WTC11 (cell line): ENCODE measurements at regions not wholly inside any gene's neighbourhood (a gene's known extent, or its start where the extent isn't known, plus 50 kb on each side); places are given as distances from the start of the nearest gene placed in this dataset.

Experiments
- ATAC-seq: fragments of 200-7000 bp; cut with Tn5 transposase; 2 replicates; pipeline ENCODE4 v1.10.0; 2021; ENCODE audit warnings: mild to moderate bottlenecking, moderate library complexity
- CTCF ChIA-PET: fragments of 300-600 bp; sonication (Branson Sonifier 250); formaldehyde crosslinking; loops from one replicate; lab custom pipeline; 2021; ENCODE audit warnings: antibody characterized with exemption; lab: Charles Lee
- POLR2A ChIA-PET: fragments of 350-600 bp; sonication (Branson Sonifier 250); formaldehyde crosslinking; loops from one replicate; lab custom pipeline; 2021; ENCODE audit warnings: antibody characterized with exemption; lab: Charles Lee
- DNase-seq: peaks from one replicate; pipeline ENCODE4 v3.0.0; 2021; ENCODE audit warnings: low spot score
- H3K27ac Mint-ChIP-seq: 2 replicates; pipeline ENCODE4 v1.8.0; 2021; ENCODE audit warnings: mixed read lengths
- H3K27me3 Mint-ChIP-seq: 2 replicates; pipeline ENCODE4 v1.8.0; 2021; ENCODE audit warnings: low read depth, mild to moderate bottlenecking, moderate library complexity, mixed read lengths
- H3K36me3 Mint-ChIP-seq: 2 replicates; pipeline ENCODE4 v1.8.0; 2021; ENCODE audit warnings: mixed read lengths
- H3K4me1 Mint-ChIP-seq: 2 replicates; pipeline ENCODE4 v1.8.0; 2022; ENCODE audit warnings: mixed read lengths
- H3K4me3 Mint-ChIP-seq: 2 replicates; pipeline ENCODE4 v1.8.0; 2021; ENCODE audit warnings: mild to moderate bottlenecking, moderate library complexity, mixed read lengths
- H3K9me3 Mint-ChIP-seq: 2 replicates; pipeline ENCODE4 v1.8.0; 2021; ENCODE audit warnings: mixed read lengths
- AFF4 ChIP-seq: sonication (generic); formaldehyde crosslinking; IDR thresholded peaks from 2 replicates; pipeline ENCODE4 v1.8.1; 2023; ENCODE audit warnings: mild to moderate bottlenecking, missing genetic modification reagents, borderline replicate concordance
- ATF1 ChIP-seq: sonication (generic); formaldehyde crosslinking; IDR thresholded peaks from 2 replicates; pipeline ENCODE4 v1.8.1; 2023; ENCODE audit warnings: mild to moderate bottlenecking, moderate library complexity, missing genetic modification reagents
- CREB1 ChIP-seq: sonication (generic); formaldehyde crosslinking; IDR thresholded peaks from 2 replicates; pipeline ENCODE4 v1.8.0; 2023; ENCODE audit warnings: mild to moderate bottlenecking, missing genetic modification reagents
- CREM ChIP-seq: sonication (generic); formaldehyde crosslinking; IDR thresholded peaks from 2 replicates; pipeline ENCODE4 v1.8.1; 2022; ENCODE audit warnings: mild to moderate bottlenecking, missing genetic modification reagents, moderate library complexity
- ETV6 ChIP-seq: sonication (generic); formaldehyde crosslinking; IDR thresholded peaks from 2 replicates; pipeline ENCODE4 v1.8.1; 2022; ENCODE audit warnings: mild to moderate bottlenecking, missing genetic modification reagents
- KAT7 ChIP-seq: sonication (generic); formaldehyde crosslinking; IDR thresholded peaks from 2 replicates; pipeline ENCODE4 v1.8.1; 2023; ENCODE audit warnings: missing genetic modification reagents, mild to moderate bottlenecking, borderline replicate concordance
- NFATC4 ChIP-seq: fragments of 250-450 bp; sonication (Bioruptor Pico); IDR thresholded peaks from 2 replicates; pipeline ENCODE4 v1.9.0; 2021; ENCODE audit warnings: mild to moderate bottlenecking
- NR3C1 ChIP-seq: sonication (generic); formaldehyde crosslinking; conservative IDR thresholded peaks from 2 replicates; pipeline ENCODE4 v1.8.1; 2023; ENCODE audit warnings: low read depth, mild to moderate bottlenecking, missing genetic modification reagents
- PRDM15 ChIP-seq: sonication (generic); formaldehyde crosslinking; IDR thresholded peaks from 2 replicates; pipeline ENCODE4 v1.8.0; 2022; ENCODE audit warnings: missing genetic modification reagents
- SMAD3 ChIP-seq: sonication (generic); formaldehyde crosslinking; IDR thresholded peaks from 2 replicates; pipeline ENCODE4 v1.8.0; 2022; ENCODE audit warnings: missing genetic modification reagents, mild to moderate bottlenecking, borderline replicate concordance
- SMAD4 ChIP-seq: sonication (generic); formaldehyde crosslinking; IDR thresholded peaks from 2 replicates; pipeline ENCODE4 v1.8.0; 2022; ENCODE audit warnings: mild to moderate bottlenecking, missing genetic modification reagents
- TCF7 ChIP-seq: sonication (generic); formaldehyde crosslinking; IDR thresholded peaks from 2 replicates; pipeline ENCODE4 v1.8.0; 2022; ENCODE audit warnings: mild to moderate bottlenecking, low read depth, missing genetic modification reagents, moderate library complexity
- TEAD4 ChIP-seq: sonication (generic); formaldehyde crosslinking; IDR thresholded peaks from 2 replicates; pipeline ENCODE4 v1.8.0; 2022; ENCODE audit warnings: mild to moderate bottlenecking, missing genetic modification reagents
- ZBTB21 ChIP-seq: sonication (generic); formaldehyde crosslinking; IDR thresholded peaks from 2 replicates; pipeline ENCODE4 v1.8.1; 2023; ENCODE audit warnings: mild to moderate bottlenecking, missing genetic modification reagents, borderline replicate concordance
- ZNF138 ChIP-seq: sonication (generic); formaldehyde crosslinking; conservative IDR thresholded peaks from 2 replicates; pipeline ENCODE4 v1.8.1; 2022; ENCODE audit warnings: mild to moderate bottlenecking, moderate library complexity, missing genetic modification reagents
- ZNF425 ChIP-seq: fragments of 250-450 bp; sonication (Bioruptor Pico); conservative IDR thresholded peaks from 2 replicates; pipeline ENCODE4 v1.9.0; 2021; ENCODE audit warnings: mild to moderate bottlenecking
- TF ChIP-seq, protein P1 (sequence below): sonication (generic); formaldehyde crosslinking; IDR thresholded peaks from 2 replicates; pipeline ENCODE4 v1.8.0; 2022; ENCODE audit warnings: mild to moderate bottlenecking, missing genetic modification reagents

DNA sequence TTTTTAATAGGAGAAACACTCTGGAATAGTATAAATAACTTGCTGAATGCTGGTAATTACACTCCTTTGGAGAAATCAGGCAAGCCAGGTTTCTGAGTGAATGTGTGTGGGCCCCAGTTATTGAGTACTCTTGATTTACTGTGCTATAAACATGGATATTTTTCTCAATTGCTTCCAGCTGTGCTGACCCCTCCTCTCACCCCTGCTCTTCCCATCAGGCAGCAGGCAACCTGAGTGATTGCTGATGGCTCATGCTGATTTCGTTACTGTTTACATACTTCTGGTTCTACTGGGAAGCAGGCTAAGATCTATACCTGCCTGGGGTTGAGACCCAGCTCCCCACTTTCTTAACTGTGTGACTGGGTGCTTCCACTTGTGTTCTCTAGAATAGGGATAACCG is 68.5 kb downstream of the DHCR7 start (continued):
- no peak for TF ChIP-seq SMAD4 (CRISPR knock-in tag)
- no peak for TF ChIP-seq ETV6
- TF ChIP-seq NR3C1 (CRISPR knock-in tag) = no peak

GRCh38 chr11:71373791-71374454 is 74.3 kb downstream of the DHCR7 start:
- Mint-ChIP-seq H3K36me3 (no peaks in the 10 kb centered on the region), H3K27ac (peak overlapping the region; percentile 30), H3K27me3 (peaks cover 40% of the 10 kb centered on the region), H3K9me3 (peaks cover 26% of the 10 kb centered on the region), H3K4me1 (peaks cover 23% of the 10 kb centered on the region), H3K4me3 (no peak overlapping the region)
- DNase-seq (no peak), ATAC-seq (peak; percentile 33; the same call in 1 of the 2 replicates)
- ChIA-PET POLR2A (no interaction called here), CTCF (interaction anchor here (0.9 to 3.3 kb wide), 4 partner anchors 14 to 287 kb away, joined by 3 to 20 read pairs (median 6); no protein-coding TSS in a partner anchor)
- peak; percentile 63 for TF ChIP-seq PRDM15 (CRISPR knock-in tag)
- no peak for TF ChIP-seq CREM

- Mint-ChIP-seq H3K4me1 (peaks cover 23% of the 10 kb centered on the region), H3K27ac (0 out of 2 replicates have a peak overlapping the region, but pooled peaks have one; percentile 42), H3K9me3 (peaks cover 19% of the 10 kb centered on the region), H3K27me3 (peaks cover 33% of the 10 kb centered on the region), H3K36me3 (no peaks in the 10 kb centered on the region), H3K4me3 (no peak overlapping the region)
- DNase-seq = no peak
- TF ChIP-seq KAT7 (CRISPR knock-in tag) (no peak), ATF1 (CRISPR knock-in tag) (no peak), NFATC4 (CRISPR knock-in tag) (no peak), AFF4 (CRISPR knock-in tag) (no peak), ZBTB21 (no peak), SMAD3 (CRISPR knock-in tag) (no peak), TEAD4 (CRISPR knock-in tag) (no peak), CREB1 (CRISPR knock-in tag) (no peak), ZNF425 (CRISPR knock-in tag) (no peak), ZNF138 (CRISPR knock-in tag) (no peak), TCF7 (CRISPR knock-in tag) (no peak)
- TF ChIP-seq, protein P1, sequence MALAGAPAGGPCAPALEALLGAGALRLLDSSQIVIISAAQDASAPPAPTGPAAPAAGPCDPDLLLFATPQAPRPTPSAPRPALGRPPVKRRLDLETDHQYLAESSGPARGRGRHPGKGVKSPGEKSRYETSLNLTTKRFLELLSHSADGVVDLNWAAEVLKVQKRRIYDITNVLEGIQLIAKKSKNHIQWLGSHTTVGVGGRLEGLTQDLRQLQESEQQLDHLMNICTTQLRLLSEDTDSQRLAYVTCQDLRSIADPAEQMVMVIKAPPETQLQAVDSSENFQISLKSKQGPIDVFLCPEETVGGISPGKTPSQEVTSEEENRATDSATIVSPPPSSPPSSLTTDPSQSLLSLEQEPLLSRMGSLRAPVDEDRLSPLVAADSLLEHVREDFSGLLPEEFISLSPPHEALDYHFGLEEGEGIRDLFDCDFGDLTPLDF (CRISPR knock-in tag) = no peak
- ChIA-PET CTCF (interaction anchor here (0.7 to 3.3 kb wide), 9 partner anchors 9 to 288 kb away, joined by 3 to 24 read pairs (median 7); no protein-coding TSS in a partner anchor), POLR2A (no interaction called here)
- peak; percentile 57 for ATAC-seq
Observed at GRCh38 chr11:71372693-71373657, 75.2 kb downstream of the DHCR7 start.
